GM18520 (cell line): ENCODE measurements at regions not wholly inside any gene's neighbourhood (a gene's known extent, or its start where the extent isn't known, plus 50 kb on each side); places are given as distances from the start of the nearest gene placed in this dataset.

ENCODE experiments used
- ATAC-seq: cut with Tn5 transposase; IDR thresholded peaks from one replicate; pipeline ENCODE4 v1.9.1; 2021; ENCODE audit not compliant: unreplicated experiment

DNA sequence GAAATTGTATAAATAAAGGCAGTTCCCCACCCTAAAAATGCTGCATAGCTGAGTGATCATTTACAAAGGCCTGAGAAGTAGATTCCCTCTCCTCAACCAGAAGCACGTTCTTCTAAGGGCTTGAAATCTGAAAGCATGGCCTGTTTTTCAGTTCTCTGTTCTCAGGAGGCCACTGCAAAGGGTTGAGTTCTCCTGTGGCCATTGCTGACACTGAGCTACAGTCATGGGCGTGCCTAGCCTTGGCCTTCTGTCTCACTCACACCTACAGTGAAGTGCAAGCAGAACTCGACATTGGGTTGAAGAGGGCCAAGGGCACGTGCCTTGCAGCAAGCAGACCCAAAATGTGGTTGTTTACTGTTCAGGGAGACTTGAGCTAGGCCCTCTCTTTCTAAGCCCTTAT is 276.6 kb upstream of the VLDLR start:
- ATAC-seq: no peak

DNA sequence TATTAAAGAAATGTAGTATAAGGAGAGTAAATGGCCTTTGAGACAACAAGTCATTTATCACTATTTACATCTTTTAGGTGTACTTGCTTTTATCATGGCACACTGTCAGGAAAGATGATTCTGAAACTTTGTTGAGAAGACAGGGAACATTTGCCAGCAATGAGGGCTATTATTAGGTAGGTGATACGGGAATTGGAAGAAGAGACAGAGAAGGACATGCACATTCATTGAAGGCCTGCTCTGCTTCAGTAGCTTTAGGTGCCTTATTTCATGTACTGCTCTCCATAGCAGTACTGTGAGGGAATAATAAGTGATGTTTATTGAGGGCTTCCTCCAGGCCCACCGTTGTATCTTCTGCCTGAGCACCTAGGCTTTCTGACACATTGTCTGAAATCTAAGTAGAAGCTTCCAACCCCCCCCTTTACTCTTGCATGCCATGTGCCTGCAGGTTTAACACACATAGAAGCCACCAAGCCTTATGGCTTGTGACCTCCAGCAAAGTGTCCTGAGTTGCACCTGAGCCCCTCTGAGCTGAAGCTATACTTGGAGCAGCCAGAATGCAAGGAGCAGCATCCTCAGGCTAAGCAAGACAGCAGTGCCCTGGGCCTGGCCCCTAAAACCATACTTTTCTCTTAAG is 275.2 kb upstream of the VLDLR start:
- no peak for ATAC-seq

DNA sequence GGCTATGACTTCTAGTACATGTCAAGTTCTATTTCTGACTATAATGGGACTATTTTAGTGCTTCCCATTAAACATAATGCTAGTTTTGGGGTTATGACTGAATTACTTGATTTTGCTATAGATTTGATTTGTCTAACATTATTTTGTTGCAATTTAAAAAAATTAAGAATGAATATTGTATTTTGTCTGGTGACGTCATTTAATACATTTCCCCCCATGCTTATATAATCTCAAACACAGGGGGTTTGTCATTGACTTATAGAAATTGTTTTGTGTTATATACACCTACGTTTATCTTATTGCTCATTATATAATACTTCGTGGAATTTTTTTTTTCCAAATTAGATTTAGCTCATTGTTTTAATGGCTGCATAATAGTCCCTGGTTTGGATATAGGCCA is 270.3 kb upstream of the VLDLR start:
- no peak for ATAC-seq

DNA sequence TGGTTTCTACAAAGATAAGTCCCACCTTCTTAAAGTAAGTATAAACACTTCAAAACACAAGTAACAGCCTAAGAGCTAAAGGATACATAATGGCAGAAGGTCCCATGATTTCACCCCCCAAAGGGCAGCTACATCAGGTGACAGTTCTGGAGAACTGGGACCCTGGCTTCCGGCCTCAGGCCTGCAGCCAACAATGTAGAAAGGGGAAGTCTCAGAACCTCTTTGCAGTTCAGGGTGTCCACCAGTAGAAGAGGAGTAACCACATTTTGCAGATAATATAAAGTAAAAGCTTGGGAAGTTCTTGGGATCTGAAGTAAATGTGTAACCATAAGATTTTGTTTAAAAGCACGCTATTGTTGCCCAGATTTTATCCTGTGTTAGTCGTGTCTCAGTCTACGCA is 267.4 kb upstream of the VLDLR start:
- no peak for ATAC-seq

DNA sequence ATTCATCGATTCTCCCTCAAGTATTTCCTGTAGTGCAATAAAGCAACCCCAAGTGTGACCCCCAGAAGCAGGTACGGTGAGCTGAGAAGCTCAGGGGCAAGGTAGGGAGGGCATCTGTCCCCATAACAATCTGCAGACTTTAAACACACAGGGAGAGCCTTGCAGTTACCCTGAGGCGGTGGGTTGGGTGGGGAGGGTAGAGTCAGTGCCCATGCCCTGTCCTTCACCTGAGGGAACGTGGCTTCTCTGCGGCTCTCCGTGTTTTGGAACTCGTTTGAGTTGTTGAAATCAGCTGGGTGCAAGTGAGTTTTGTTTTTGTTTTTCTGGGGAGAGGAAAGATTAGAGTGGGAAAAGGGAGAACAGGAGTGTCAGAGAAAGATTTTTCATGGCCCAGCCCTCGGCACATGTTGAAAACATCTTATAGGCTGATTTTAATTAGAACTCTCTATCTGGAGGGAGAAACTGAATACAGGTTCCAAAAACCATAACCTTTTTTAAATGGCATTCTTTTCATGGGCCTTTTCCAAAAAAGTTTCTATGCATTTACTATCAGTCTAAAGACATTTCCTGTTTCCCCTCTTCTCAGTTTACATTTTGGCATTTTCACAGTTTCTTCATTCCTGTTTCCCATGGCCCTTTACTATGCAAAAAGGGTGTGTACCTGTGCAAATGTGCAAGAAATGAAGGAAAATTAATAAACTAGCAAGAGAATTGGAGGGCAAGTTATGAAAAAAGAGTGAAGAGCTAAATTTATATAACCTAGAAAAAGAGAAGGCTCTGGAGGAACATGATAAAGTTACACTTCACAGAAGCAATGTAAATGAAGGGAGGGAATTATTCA is 266.5 kb upstream of the VLDLR start:
- ATAC-seq: no peak

DNA sequence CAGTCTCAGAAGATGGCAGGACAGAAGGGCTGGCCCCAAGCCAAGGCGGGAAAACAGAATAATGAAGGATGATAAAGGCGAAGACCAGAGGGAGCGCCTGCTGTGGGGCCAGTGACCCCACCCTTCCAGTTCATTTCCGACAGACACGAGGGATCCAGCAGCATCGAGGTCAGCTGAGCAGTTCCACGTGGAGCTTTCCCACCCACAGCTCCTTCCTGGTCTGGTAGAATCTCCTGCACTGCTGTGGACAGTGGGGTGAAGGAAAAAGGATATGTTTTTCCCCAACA is 265.9 kb upstream of the VLDLR start:
- no peak for ATAC-seq

DNA sequence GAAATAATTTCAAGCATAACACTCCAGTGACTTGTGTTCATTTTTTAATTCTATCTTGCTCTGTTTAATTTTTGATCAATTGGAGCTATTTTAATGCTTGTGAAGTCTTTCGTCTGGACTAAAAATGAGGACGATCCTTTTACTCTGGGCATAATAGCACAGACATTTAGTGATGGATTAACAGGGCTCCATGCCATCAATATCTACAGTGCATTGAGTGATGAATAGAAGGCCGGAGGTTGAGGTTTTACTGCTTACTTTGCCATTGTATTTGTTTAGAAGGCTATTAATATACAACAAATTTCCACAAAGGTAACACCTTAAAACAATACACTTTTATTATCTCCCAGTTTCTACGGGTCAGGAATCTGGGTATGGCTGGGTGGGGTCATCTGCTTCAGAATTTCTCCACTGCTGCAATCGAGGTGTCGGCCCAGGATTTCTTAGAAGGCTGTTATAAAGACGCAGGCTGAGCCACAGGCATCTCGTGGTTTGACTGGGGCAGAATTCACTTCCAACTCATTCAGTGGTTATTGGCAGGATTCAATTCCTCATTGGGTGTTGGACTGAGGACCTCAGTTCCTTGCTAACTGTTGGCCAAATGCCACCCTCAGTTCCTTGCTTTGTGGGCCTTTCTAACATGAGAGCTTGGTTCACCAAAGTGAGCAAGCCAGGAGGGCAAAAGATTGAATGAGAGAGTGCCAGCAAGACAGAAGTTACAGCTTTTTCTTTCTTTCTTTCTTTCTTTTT is 265.4 kb upstream of the VLDLR start:
- no peak for ATAC-seq

DNA sequence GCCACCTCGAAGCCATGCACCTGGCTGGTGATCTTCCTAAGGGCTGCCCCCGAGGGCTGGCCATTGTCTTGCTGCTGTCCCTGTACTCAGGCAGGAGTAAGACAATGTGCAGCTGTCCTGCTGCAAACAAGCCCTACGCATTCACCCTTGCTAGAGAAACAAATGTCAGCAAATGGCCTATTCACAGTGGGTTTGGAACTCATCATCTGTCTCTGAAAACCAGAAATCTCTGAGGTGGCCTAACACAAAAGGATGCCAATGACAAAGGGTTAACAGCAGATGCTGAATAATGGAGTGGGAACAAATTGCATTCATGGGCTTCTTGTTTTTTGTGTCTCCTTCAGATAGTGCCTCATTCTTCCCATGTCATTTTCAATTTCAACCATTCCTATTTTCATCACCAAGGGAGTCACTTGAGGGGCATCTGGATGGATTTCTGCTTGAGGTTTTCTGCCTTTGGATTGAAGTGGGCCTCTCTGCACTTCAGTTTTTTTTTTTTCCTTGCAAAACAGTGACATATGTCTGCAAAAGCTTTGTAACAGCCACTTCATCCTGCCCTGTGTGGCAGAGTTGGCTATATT is 261.6 kb upstream of the VLDLR start:
- ATAC-seq: no peak

DNA sequence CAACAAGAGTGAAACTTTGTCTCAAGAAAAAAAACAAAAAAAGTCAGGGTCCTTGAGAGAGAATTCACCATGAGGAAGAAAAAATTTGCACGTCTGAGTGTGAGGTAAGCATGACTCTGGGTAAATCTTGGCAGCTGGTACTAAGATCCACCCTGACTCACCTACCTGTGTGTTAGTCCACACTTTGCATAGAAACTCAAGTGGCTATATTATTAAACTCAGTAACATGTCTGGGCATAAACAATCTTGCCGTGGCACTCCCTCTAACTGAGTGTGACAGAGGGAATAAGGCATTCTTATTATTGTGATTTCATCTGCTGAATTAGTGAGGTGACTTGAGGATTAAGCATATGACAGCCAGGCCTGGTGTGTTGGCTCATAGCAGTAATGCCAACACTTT is 259.4 kb upstream of the VLDLR start:
- no peak for ATAC-seq

DNA sequence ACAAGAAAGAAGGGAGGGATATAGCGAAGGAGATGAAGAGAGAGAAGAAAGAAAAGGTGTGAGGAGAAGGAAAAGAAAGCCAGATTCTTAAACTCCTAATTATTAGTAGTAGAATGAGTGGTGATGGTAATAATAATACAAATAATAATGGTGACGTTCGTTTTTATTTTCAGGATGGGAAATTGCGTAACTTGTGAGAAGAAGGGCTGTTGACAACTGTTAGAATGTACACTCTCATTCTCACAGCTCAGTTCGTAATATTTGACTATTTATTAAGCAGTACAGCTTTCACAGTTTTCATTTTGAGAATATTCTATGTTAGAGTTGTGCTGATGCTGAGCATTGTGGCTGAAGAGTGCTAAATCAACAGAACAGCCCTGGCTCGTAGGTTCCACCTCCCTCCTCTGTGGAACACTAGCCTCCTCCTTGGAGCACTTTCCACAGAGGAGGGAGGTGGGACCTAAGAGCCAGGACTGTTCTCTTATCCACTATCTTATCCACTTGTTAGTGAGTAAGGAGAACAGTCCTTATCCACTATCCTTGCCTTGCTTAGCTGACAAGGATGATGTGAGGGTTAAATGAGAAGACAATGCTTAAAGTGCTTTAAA is 258.3 kb upstream of the VLDLR start:
- ATAC-seq: no peak

DNA sequence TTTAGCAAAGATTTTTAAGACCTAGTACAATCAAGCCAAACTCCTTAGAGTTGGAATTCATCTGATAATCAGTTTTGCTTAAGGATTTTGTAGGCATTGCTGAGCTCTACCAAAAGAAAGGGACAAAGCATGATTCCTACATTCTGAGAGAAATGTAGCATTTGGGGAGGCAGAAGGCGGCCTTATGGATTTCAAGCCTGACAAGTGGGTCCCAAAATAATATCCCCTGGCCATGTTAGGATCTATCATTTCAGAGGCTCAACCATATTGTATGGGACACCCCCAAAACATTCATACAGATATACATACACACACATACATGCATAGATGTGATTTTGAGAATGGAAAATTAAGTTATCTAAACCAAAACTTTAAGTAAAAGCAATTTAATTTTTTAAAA is 257.8 kb upstream of the VLDLR start:
- no peak for ATAC-seq

DNA sequence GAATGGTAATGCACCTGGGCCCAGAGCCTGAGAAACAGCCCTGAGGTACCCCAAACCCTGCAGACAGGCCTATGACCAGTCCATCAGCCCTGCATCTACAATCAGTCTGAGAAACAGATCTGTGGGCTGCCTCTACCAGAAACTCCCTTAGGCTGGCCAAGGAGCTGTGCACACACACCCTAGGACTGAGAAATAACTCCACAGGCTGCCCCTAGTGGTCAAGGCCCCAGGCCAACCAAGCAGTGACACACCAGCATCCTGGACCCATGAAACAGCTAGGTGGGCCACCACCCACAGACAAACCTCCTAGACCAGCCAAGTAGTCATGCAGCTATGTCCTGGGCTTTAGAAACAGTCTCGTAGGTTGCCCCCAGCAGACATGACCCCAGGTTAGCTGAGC is 253.6 kb upstream of the VLDLR start:
- no peak for ATAC-seq

DNA sequence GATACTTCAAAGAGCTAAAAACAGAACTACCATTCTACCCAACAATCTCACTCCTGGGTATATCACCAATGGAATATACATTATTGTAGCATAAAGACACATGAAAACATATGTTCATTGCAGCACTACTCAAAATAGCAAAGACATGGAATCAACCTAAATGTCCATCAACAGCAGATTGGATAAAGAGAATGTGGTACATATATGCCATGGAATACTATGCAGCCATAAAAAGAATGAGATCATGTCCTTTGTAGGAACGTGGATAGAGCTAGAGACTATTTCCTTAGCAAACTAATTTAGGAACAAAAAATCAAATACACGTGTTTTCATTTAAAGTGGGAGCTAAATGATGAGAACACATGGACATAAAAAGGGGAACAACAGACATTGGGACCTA is 247.9 kb upstream of the VLDLR start:
- ATAC-seq: no peak

DNA sequence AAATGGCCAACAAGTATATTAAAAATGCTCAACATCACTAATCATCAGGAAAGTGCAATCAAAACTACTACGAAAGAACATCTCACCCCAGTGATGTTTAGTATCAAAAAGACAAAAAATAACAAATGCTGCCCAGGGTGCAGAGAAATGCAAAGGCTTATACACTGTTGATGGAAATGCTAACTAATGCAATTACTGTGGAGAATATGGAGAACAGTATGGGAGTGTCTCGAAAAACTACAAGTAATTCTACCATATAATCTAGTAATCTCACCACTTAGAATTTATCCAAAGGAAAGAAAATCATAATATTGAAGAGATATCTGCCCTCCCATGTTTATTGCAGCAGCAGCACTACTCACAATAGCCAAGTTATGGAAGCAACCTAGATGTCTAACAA is 246.5 kb upstream of the VLDLR start:
- no peak for ATAC-seq

DNA sequence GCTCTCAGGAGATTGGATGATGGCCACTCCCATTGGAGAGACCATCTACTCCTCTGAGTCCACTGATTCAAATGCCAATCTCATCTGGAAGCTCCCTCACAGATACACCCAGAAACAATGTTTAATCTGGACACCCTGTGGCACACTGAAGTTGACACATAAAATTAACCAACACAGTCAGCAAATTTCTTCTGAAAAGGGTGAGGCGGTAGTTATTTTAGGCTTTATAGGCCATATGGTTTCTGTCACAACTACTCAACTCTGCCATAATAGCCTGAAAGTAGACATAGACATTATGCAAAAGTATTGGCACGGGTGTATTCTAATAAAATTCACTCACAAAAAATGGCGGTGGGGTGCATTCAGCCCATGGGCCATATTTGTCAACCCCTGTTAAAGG is 244.5 kb upstream of the VLDLR start:
- no peak for ATAC-seq

DNA sequence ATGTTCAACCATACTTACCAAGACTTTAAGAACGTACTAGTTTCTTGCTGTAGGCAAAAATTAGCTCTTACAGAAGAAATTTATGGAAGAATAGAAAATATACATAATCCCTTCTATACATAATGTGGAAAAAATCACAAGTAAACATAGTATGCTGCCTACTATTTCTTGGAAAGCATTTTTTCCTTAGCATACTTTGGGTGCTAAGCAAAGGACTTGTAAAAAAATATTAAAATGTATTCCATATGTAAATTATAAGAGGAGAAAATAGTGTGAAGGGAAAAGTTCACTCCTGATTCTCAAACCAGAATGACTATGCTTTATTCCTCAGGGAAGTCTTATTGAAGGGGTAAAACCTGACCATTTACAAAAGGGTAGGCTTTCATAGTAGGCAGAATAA is 243.8 kb upstream of the VLDLR start:
- no peak for ATAC-seq

DNA sequence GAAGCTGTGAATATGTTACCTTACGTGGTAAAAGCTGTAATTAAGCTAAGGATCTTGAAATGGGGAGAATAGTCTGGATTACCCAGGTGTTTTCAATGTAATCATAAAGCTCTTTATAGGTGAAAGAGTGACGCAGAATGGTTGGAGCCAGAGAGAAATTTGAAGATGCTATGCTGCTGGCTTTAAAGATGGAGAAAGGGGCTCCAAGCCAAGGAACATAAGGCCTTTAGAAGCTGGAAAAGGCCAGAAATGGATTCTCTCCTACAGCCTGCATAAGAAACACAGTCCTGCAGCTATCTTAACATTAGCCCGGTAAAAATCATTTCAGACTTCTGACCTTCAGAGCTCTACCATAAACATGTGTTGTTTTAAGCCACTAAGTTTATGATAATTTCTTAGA is 243.3 kb upstream of the VLDLR start:
- ATAC-seq: no peak

DNA sequence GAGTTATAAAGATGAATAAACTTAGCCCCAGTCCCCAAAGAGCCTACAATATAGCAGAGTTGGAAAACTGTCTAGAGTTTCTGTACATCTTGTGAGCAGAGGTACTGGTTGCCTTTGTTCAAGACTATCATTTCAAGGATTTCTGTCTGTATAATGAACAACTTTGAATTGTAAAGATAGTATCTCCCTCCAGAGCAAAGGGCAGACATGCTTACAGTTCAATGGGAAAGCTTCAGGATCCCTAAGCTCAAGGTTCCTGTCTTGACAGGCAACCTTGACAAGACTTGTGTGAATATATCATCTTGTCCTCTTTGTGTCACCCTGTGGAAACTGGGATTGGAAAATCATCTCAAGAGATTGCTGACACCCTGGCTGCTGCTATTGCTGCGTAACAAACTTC is 242.8 kb upstream of the VLDLR start:
- no peak for ATAC-seq

DNA sequence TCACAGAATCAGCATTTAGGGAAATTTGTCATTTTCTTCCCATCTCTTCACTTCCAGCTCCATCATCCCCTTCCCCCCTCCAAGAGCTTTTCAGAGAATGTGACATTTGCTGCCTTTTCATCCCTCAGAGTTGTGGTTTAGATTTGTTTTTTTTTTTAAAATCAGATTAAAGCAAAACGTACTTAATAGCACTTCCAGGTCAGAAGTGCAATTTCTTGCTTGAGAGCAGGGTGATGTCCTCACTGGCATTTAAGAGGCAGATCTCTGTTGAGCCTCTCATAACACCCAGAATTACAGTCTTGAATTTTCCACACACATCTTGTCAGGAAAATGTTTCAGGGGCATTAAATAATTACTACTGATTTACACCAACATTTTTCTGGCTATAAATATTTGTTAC is 236.8 kb upstream of the VLDLR start:
- no peak for ATAC-seq

DNA sequence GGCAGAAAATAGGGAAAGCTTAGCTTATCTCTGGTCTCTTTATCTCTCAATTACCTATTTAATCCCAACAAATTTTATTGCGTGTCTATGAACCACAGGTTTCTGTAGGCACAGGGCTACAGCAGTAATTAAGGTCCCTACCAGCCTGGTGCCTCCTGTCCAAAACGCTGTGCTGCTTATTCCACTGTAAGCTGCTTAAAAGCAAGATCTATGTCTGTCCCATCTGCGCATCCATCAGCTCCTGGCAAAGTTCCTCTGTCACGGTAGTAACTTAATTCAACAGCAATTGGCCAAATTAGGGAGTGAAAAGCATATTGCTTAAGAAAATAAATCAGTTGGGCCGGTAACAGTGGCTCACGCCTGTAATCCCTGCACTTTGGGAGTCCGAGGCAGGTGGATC is 235.8 kb upstream of the VLDLR start:
- no peak for ATAC-seq

DNA sequence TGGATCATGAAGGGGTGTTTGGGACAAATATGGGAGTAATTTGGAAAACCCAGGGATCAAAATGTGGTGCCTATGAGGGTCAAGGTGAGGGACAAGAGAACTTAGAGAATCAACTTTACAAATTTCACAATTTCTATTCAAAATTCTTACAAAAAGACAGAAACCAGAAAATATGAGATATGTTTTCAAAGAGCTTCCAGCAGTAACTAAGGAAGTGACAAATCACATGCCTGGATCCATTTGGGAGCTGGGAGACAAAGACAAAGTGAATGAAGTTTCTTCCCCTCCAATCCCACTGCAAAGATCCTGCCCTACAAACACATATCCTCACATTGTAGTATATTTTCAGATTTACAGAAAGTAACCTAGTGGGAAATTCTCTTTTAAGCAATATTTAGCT is 235.0 kb upstream of the VLDLR start:
- no peak for ATAC-seq

DNA sequence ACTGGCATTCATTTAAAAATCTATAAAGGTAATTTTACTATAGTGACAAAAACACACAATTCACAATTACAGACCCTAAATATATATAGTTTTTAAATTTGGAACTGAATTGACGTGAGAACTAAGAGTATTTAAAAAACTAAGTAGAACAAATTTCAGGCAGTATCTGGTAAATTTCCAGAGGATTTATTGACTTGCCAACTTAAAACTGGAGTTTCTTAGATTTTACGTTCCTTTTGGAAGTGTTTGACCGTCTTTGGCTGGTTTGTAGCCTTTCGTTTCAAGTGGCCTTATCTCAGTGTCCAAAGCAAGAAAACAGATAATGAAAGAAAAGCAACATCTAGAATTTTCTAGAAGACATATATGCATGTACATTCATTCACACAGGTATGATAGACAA is 234.4 kb upstream of the VLDLR start:
- no peak for ATAC-seq
